Neutrophil (primary cell): ENCODE measurements at regions not wholly inside any gene's neighbourhood (a gene's known extent, or its start where the extent isn't known, plus 50 kb on each side); places are given as distances from the start of the nearest gene placed in this dataset.

ENCODE experiments used
- H3K27ac ChIP-seq: fragments of 200-600 bp; sonication (generic); 2 replicates; pipeline ENCODE4 v1.5.1; 2016; ENCODE audit warnings: mild to moderate bottlenecking, moderate library complexity
- H3K27me3 ChIP-seq: fragments of 200-600 bp; sonication (generic); 2 replicates; pipeline ENCODE4 v1.6.0; 2016; ENCODE audit warnings: mild to moderate bottlenecking
- H3K36me3 ChIP-seq: fragments of 200-600 bp; sonication (generic); 2 replicates; pipeline ENCODE4 v1.5.1; 2017
- H3K4me1 ChIP-seq, 2 experiments: fragments of 200-600 bp in 1 of 2; sonication (generic) in 1 of 2; 1 replicate in 1 of 2; 2 replicates in 1 of 2; pipeline versions ENCODE4 v1.5.1 to v1.6.1; 2013 to 2016; ENCODE audit warnings: low read depth in 1 of 2, low read length in 1 of 2, mild to moderate bottlenecking in 1 of 2, moderate library complexity in 1 of 2; ENCODE audit not compliant: control insufficient read depth in 1 of 2, insufficient read depth in 1 of 2
- H3K4me3 ChIP-seq, 2 experiments: fragments of 200-600 bp in 1 of 2; sonication (generic) in 1 of 2; 1 replicate in 1 of 2; 2 replicates in 1 of 2; pipeline ENCODE4 v1.5.1; 2013 to 2016; ENCODE audit warnings: low read depth in 1 of 2, low read length in 1 of 2, mild to moderate bottlenecking in 1 of 2, moderate library complexity in 1 of 2
- H3K9me3 ChIP-seq: fragments of 200-600 bp; sonication (generic); 2 replicates; pipeline ENCODE4 v1.5.1; 2016
- CTCF ChIP-seq: fragments of 200-600 bp; sonication (generic); IDR thresholded peaks from 2 replicates; pipeline ENCODE4 v1.5.1; 2016; ENCODE audit warnings: antibody characterized with exemption

DNA sequence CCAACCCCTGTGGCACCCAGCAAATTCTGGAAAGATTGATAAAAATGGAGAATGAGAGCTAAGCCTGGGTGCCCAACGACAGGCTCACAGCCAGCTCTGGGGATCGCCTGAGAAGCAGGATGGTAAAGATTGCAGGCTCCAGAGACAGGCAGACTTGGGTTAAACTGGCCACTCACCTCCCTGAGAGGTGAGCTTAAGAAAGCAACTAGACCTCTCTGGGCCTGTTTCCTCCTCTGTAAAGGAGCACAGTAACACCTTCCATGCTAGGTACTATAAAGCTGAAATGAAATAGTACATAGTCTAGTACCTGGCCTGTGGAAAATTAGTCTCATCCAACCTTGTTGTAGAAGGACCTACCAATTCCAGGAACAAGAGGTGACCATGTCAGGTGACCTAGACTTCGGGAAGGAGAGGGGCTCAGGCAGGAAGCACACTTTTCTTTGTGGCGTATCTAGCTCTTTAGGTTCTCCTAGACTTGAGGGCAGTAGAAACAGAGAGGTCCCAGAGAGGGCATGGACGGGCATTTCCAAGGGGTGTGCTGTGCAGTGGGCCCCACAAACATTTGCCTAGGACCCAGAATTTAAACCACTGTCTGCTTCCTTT lies 142.8 kb upstream of the MYLIP start:
- Histone ChIP-seq H3K27me3 (no peaks in the 10 kb centered on the region), H3K27ac (no peak overlapping the region), H3K36me3 (no peaks in the 10 kb centered on the region), H3K4me3 (no peak overlapping the region), H3K4me1 (no peaks in the 10 kb centered on the region), H3K9me3 (no peaks in the 10 kb centered on the region)
- TF ChIP-seq CTCF = no peak

DNA sequence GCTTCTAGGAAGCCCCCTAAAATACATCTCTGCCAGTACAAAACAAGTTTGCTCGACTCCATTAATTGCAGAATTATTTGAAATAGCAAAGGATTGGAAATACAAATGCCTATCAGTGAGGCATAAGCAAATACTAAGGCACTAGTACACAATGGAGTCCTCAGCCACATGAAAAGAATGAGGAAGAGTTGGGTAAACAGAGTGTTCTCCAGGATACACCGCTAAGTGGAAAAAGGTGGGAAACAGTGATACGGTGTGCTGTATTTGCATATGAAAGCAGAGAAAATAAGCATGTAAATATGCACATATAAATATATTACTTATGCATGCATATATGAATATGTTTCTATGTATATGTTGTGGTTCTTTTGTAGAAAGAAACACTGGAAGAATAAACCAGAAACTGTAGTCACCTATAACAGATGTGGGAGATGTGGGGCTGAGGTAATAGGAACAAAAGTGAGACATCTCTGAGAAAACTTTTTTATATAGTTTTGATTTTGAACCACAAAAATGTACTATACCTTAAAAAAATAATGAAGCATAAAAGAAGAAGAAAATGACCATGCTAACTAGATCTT lies 143.4 kb upstream of the MYLIP start:
- no peak for TF ChIP-seq CTCF
- H3K4me3 ChIP-seq = no peak overlapping the region

GRCh38 chr6:15981956-15982355 lies 146.9 kb upstream of the MYLIP start:
- Histone ChIP-seq H3K4me3 (no peak overlapping the region), H3K36me3 (no peaks in the 10 kb centered on the region), H3K9me3 (no peaks in the 10 kb centered on the region), H3K4me1 (no peaks in the 10 kb centered on the region), H3K27ac (no peak overlapping the region), H3K27me3 (no peaks in the 10 kb centered on the region)
- no peak for TF ChIP-seq CTCF

More for the DNA sequence above, 143.4 kb upstream of the MYLIP start:
- Histone ChIP-seq H3K36me3 (no peaks in the 10 kb centered on the region), H3K4me1 (no peaks in the 10 kb centered on the region), H3K9me3 (no peaks in the 10 kb centered on the region), H3K27ac (no peak overlapping the region), H3K27me3 (no peaks in the 10 kb centered on the region)

GRCh38 chr6:15980801-15981200 lies 148.1 kb upstream of the MYLIP start:
- Histone ChIP-seq H3K27me3 (no peaks in the 10 kb centered on the region), H3K27ac (no peak overlapping the region), H3K4me1 (no peaks in the 10 kb centered on the region), H3K4me3 (no peak overlapping the region), H3K36me3 (no peaks in the 10 kb centered on the region), H3K9me3 (no peaks in the 10 kb centered on the region)
- no peak for TF ChIP-seq CTCF

DNA sequence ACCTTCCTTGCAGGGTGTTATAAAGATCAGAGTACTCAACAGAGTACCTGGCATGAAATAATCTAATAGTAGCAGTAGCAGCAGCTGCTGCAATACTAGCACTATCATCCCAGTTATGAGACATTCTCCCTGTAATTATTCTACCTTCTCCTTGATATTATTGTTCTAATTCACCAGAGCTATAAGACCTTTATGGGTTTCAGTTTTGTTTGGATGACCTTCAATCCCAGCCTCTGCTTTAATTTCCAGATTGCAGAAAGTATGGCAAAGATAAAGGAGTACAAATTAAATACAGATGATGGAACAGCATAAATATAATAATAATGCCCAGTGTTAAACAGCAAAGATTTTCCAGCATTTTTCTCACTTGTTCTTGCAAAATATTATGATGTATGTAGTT lies 150.5 kb upstream of the MYLIP start:
- TF ChIP-seq CTCF = no peak

More for the DNA sequence above, 150.5 kb upstream of the MYLIP start:
- Histone ChIP-seq H3K4me1 (no peaks in the 10 kb centered on the region), H3K27me3 (no peaks in the 10 kb centered on the region), H3K27ac (no peak overlapping the region), H3K4me3 (no peak overlapping the region), H3K9me3 (no peaks in the 10 kb centered on the region), H3K36me3 (no peaks in the 10 kb centered on the region)
